Pulmonary artery endothelial cell (primary cell): ENCODE measurements at regions not wholly inside any gene's neighbourhood (a gene's known extent, or its start where the extent isn't known, plus 50 kb on each side); places are given as distances from the start of the nearest gene placed in this dataset.

ENCODE experiments used
- DNase-seq: peaks from one replicate; pipeline ENCODE4 v3.0.0-alpha.2; 2011; ENCODE audit warnings: low read depth, low spot score

- no peak for DNase-seq
Observed at GRCh38 chr22:47373648-47374272, 611.3 kb downstream of the TBC1D22A start.

GRCh38 chr22:47372596-47373385 lies 610.3 kb downstream of the TBC1D22A start:
- no peak for DNase-seq

- no peak for DNase-seq
Observed at GRCh38 chr22:47372111-47372581, 609.7 kb downstream of the TBC1D22A start.

GRCh38 chr22:47371263-47372090 lies 609.0 kb downstream of the TBC1D22A start:
- DNase-seq, result no peak

GRCh38 chr22:47370448-47371262 lies 608.2 kb downstream of the TBC1D22A start:
- no peak for DNase-seq

GRCh38 chr22:47369431-47370015 lies 607.1 kb downstream of the TBC1D22A start:
- no peak for DNase-seq

- no peak for DNase-seq
Observed at GRCh38 chr22:47369020-47369419, 606.6 kb downstream of the TBC1D22A start.

GRCh38 chr22:47367993-47368945 lies 605.8 kb downstream of the TBC1D22A start:
- no peak for DNase-seq

- DNase-seq, result no peak
Observed at GRCh38 chr22:47367107-47367690, 604.7 kb downstream of the TBC1D22A start.

GRCh38 chr22:47366026-47366767 lies 603.7 kb downstream of the TBC1D22A start:
- DNase-seq, result no peak

GRCh38 chr22:47361247-47361646 lies 598.8 kb downstream of the TBC1D22A start:
- no peak for DNase-seq

GRCh38 chr22:47357493-47357892 lies 595.0 kb downstream of the TBC1D22A start:
- DNase-seq, result no peak

- no peak for DNase-seq
Observed at GRCh38 chr22:47357086-47357485, 594.6 kb downstream of the TBC1D22A start.

GRCh38 chr22:47356511-47357011 lies 594.1 kb downstream of the TBC1D22A start:
- no peak for DNase-seq

GRCh38 chr22:47355776-47356510 lies 593.5 kb downstream of the TBC1D22A start:
- DNase-seq, result no peak

GRCh38 chr22:47355388-47355725 lies 592.9 kb downstream of the TBC1D22A start:
- DNase-seq, result no peak

- DNase-seq, result no peak
Observed at GRCh38 chr22:47354668-47355387, 592.4 kb downstream of the TBC1D22A start.
